GM23338 (cell line): ENCODE measurements at regions not wholly inside any gene's neighbourhood (a gene's known extent, or its start where the extent isn't known, plus 50 kb on each side); places are given as distances from the start of the nearest gene placed in this dataset.

Source experiments
- ATAC-seq: fragments of 200-7000 bp; cut with Tn5 transposase; 3 replicates; pipeline ENCODE4 v1.9.1; 2020
- DNase-seq: peaks from one replicate; pipeline ENCODE4 v3.0.0-alpha.2; 2015; ENCODE audit warnings: low spot score
- H2AFZ ChIP-seq: fragments of 200-600 bp; sonication (generic); 2 replicates; pipeline ENCODE4 v1.8.0; 2016; ENCODE audit warnings: antibody characterized with exemption, mild to moderate bottlenecking, moderate library complexity
- H3F3A ChIP-seq: fragments of 200-600 bp; sonication (generic); replicated peaks from 2 replicates; pipeline ENCODE4 v1.8.0; 2017; ENCODE audit warnings: antibody characterized with exemption, mixed run types, low read depth
- H3K27ac ChIP-seq: fragments of 200-600 bp; sonication (generic); 2 replicates; pipeline ENCODE4 v1.6.1; 2016; ENCODE audit warnings: low read depth
- H3K27me3 ChIP-seq: fragments of 200-600 bp; sonication (generic); 2 replicates; pipeline ENCODE4 v1.8.0; 2016; ENCODE audit warnings: mild to moderate bottlenecking, mixed run types, moderate library complexity; ENCODE audit not compliant: insufficient read depth
- H3K36me3 ChIP-seq: fragments of 200-600 bp; sonication (generic); 2 replicates; pipeline ENCODE4 v1.8.0; 2016; ENCODE audit warnings: mild to moderate bottlenecking; ENCODE audit not compliant: insufficient read depth
- H3K4me1 ChIP-seq: fragments of 200-600 bp; sonication (generic); 2 replicates; pipeline ENCODE4 v1.8.0; 2016; ENCODE audit warnings: mild to moderate bottlenecking, moderate library complexity; ENCODE audit not compliant: insufficient read depth
- H3K4me2 ChIP-seq: fragments of 200-600 bp; sonication (generic); 2 replicates; pipeline ENCODE4 v1.7.1; 2017; ENCODE audit warnings: mixed run types
- H3K4me3 ChIP-seq: fragments of 200-600 bp; sonication (generic); 2 replicates; pipeline ENCODE4 v1.6.1; 2016; ENCODE audit warnings: mixed run types
- H3K79me2 ChIP-seq: fragments of 200-600 bp; sonication (generic); replicated peaks from 2 replicates; pipeline ENCODE4 v1.8.0; 2017; ENCODE audit warnings: mild to moderate bottlenecking; ENCODE audit not compliant: insufficient read depth
- H3K9me2 ChIP-seq: fragments of 200-600 bp; sonication (generic); 2 replicates; pipeline ENCODE4 v1.8.0; 2017; ENCODE audit not compliant: insufficient read depth
- H4K20me1 ChIP-seq: fragments of 200-600 bp; sonication (generic); replicated peaks from 2 replicates; pipeline ENCODE4 v1.8.0; 2017; ENCODE audit warnings: mild to moderate bottlenecking; ENCODE audit not compliant: insufficient read depth
- H3K27ac Mint-ChIP-seq: 2 replicates; pipeline ENCODE4 v1.8.0; 2020; ENCODE audit warnings: inconsistent platforms, mild to moderate bottlenecking, moderate library complexity, mixed read lengths
- H3K27me3 Mint-ChIP-seq: 3 replicates; pipeline ENCODE4 v1.8.0; 2022; ENCODE audit warnings: low read depth, mild to moderate bottlenecking, moderate library complexity, mixed read lengths, inconsistent platforms; ENCODE audit not compliant: insufficient read depth, poor library complexity
- H3K36me3 Mint-ChIP-seq: 3 replicates; pipeline ENCODE4 v1.8.0; 2021; ENCODE audit warnings: low read depth, mild to moderate bottlenecking, inconsistent platforms, moderate library complexity, mixed read lengths
- H3K4me1 Mint-ChIP-seq: 3 replicates; pipeline ENCODE4 v1.8.0; 2020; ENCODE audit warnings: mild to moderate bottlenecking, inconsistent platforms, mixed read lengths
- H3K4me3 Mint-ChIP-seq: 3 replicates; pipeline ENCODE4 v1.8.0; 2021; ENCODE audit warnings: moderate library complexity, mild to moderate bottlenecking, inconsistent platforms, mixed read lengths
- H3K9me3 Mint-ChIP-seq: 3 replicates; pipeline ENCODE4 v1.8.0; 2020; ENCODE audit warnings: moderate library complexity, mild to moderate bottlenecking, inconsistent platforms, mixed read lengths
- CREB1 ChIP-seq: fragments of 250-450 bp; sonication (Bioruptor Pico); IDR thresholded peaks from 2 replicates; pipeline ENCODE4 v1.5.0; 2020; ENCODE audit warnings: low read depth, mild to moderate bottlenecking, moderate library complexity
- CTCF ChIP-seq, 2 experiments: fragments of 200-600 bp in 1 of 2; sonication (generic) in 1 of 2; conservative IDR thresholded peaks; 2 replicates each; pipeline versions ENCODE4 v1.5.1 to v1.6.1; 2016 to 2017; ENCODE audit warnings: antibody characterized with exemption in 2 of 2, low read depth in 2 of 2, mild to moderate bottlenecking in 2 of 2, moderate library complexity in 1 of 2
- EZH2 ChIP-seq: fragments of 200-600 bp; sonication (generic); IDR thresholded peaks from one replicate; pipeline ENCODE4 v1.8.0; 2017; ENCODE audit warnings: antibody characterized with exemption, mild to moderate bottlenecking, low read depth; ENCODE audit not compliant: unreplicated experiment
- EZH2phosphoT487 ChIP-seq: fragments of 200-600 bp; sonication (generic); IDR thresholded peaks from one replicate; pipeline ENCODE4 v1.8.1; 2018; ENCODE audit warnings: antibody characterized with exemption; ENCODE audit not compliant: unreplicated experiment
- JUNB ChIP-seq: IDR thresholded peaks from one replicate; pipeline ENCODE4 v1.6.1; 2016; ENCODE audit warnings: antibody characterized with exemption; ENCODE audit not compliant: unreplicated experiment
- REST ChIP-seq: IDR thresholded peaks from one replicate; pipeline ENCODE4 v1.6.1; 2018; ENCODE audit warnings: antibody characterized with exemption; ENCODE audit not compliant: unreplicated experiment
- STAT1 ChIP-seq: IDR thresholded peaks from one replicate; pipeline ENCODE4 v1.6.1; 2016; ENCODE audit warnings: antibody characterized with exemption; ENCODE audit not compliant: unreplicated experiment
- ZNF114 ChIP-seq: fragments of 250-450 bp; sonication (Bioruptor Pico); IDR thresholded peaks from 2 replicates; pipeline ENCODE4 v1.5.0; 2020; ENCODE audit warnings: mild to moderate bottlenecking, moderate library complexity
- ZNF331 ChIP-seq: fragments of 250-450 bp; sonication (Bioruptor Pico); IDR thresholded peaks from 2 replicates; pipeline ENCODE4 v1.5.0; 2020; ENCODE audit warnings: low read depth, mild to moderate bottlenecking, moderate library complexity
- ZNF462 ChIP-seq: fragments of 250-450 bp; sonication (Bioruptor Pico); IDR thresholded peaks from 2 replicates; pipeline ENCODE4 v1.5.0; 2020; ENCODE audit warnings: mild to moderate bottlenecking, moderate library complexity

GRCh38 chr5:62708481-62709325, 130.1 kb downstream of the LRRC70 start:
- no peaks in the 10 kb centered on the region for H3F3A ChIP-seq
- peaks cover 6% of the 10 kb centered on the region; the same call in 2 of the 3 replicates for H3K9me3 Mint-ChIP-seq
- no peaks in the 10 kb centered on the region for H4K20me1 ChIP-seq
- H2AFZ ChIP-seq = no peak overlapping the region
- no peak overlapping the region for H3K4me2 ChIP-seq
- no peaks in the 10 kb centered on the region for H3K79me2 ChIP-seq
- H3K27ac Mint-ChIP-seq = no peak overlapping the region
- peaks cover 16% of the 10 kb centered on the region; the same call in 1 of the 2 replicates for H3K9me2 ChIP-seq
- H3K36me3 ChIP-seq = no peaks in the 10 kb centered on the region
- no peaks in the 10 kb centered on the region for H3K27me3 ChIP-seq
- no peaks in the 10 kb centered on the region for H3K4me1 ChIP-seq
- H3K36me3 Mint-ChIP-seq = no peaks in the 10 kb centered on the region
- no peak overlapping the region for H3K4me3 Mint-ChIP-seq
- no peak for TF ChIP-seq STAT1
- TF ChIP-seq ZNF331 (CRISPR knock-in tag) = no peak
- no peak for DNase-seq
- H3K27me3 Mint-ChIP-seq = peaks cover 6% of the 10 kb centered on the region
- no peak overlapping the region for H3K4me3 ChIP-seq
- H3K27ac ChIP-seq = no peak overlapping the region
- H3K4me1 Mint-ChIP-seq = no peaks in the 10 kb centered on the region
- ATAC-seq = no peak

- Histone ChIP-seq H3K9me2 (peaks cover 13% of the 10 kb centered on the region; the same call in 1 of the 2 replicates), H4K20me1 (no peaks in the 10 kb centered on the region), H3K79me2 (no peaks in the 10 kb centered on the region), H3K4me2 (no peak overlapping the region), H3K27me3 (no peaks in the 10 kb centered on the region), H3F3A (no peaks in the 10 kb centered on the region), H3K27ac (no peak overlapping the region), H3K36me3 (no peaks in the 10 kb centered on the region), H2AFZ (no peak overlapping the region), H3K4me1 (no peaks in the 10 kb centered on the region), H3K4me3 (no peak overlapping the region)
- Mint-ChIP-seq H3K4me1 (no peaks in the 10 kb centered on the region), H3K27ac (no peak overlapping the region), H3K27me3 (peaks cover 3% of the 10 kb centered on the region), H3K36me3 (no peaks in the 10 kb centered on the region), H3K4me3 (no peak overlapping the region), H3K9me3 (peaks cover 6% of the 10 kb centered on the region; the same call in 2 of the 3 replicates)
- DNase-seq (no peak), ATAC-seq (no peak)
- no peak for TF ChIP-seq CREB1 (CRISPR knock-in tag)
- TF ChIP-seq REST = no peak
- TF ChIP-seq ZNF114 = no peak
- no peak for TF ChIP-seq ZNF462 (CRISPR knock-in tag)
- no peak for TF ChIP-seq CTCF (conservative IDR thresholded peaks at IDR 0.05; ENCODE audit: low read depth in 2 of 2)
- no peak for TF ChIP-seq JUNB
- TF ChIP-seq EZH2 = no peak
- TF ChIP-seq EZH2phosphoT487 = no peak
Observed at GRCh38 chr5:62707563-62707962, 128.9 kb downstream of the LRRC70 start.
